ENCODE measurements at regions not wholly inside any gene's neighbourhood (a gene's known extent, or its start where the extent isn't known, plus 50 kb on each side); places are given as distances from the start of the nearest gene placed in this dataset.

DNA sequence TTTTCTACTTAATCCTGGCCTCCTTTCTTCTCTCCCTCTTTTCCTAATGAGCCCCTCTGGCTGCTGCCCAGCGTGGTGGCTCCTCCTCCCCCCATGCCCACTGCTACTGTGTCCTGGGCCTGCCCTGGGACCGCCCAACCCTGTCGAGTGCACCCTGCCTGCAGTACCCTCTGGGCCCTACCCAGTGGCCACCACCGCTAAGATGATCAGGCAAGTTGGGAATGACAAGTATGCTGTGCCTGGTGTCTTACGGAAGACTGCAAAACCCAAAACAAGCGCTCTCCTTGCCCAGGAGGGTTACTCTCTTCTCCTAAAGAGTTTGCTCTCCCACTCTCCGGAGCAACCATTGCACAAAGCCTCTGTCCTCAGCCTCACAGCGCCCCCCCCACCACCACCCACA, 273.7 kb downstream of the SYK start:
- no peak for ATAC-seq
- Histone ChIP-seq H3K4me1 (peaks cover 0 to 30% (median 5%) of the 10 kb centered on the region in 3 donors), H3K27me3 (no peaks in the 10 kb centered on the region), H3K9me3 (no peaks in the 10 kb centered on the region), H3K4me3 (no peak overlapping the region), H3K27ac (no peak overlapping the region), H3K36me3 (no peaks in the 10 kb centered on the region)
- 80% methylated on average over 4 of the region's 8 CpGs; no CpG with 5 or more reads in 1 of the 2 donors for WGBS, 2 donors (ENCODE audit: low coverage in 1 of 2)
- TF ChIP-seq, protein P1, sequence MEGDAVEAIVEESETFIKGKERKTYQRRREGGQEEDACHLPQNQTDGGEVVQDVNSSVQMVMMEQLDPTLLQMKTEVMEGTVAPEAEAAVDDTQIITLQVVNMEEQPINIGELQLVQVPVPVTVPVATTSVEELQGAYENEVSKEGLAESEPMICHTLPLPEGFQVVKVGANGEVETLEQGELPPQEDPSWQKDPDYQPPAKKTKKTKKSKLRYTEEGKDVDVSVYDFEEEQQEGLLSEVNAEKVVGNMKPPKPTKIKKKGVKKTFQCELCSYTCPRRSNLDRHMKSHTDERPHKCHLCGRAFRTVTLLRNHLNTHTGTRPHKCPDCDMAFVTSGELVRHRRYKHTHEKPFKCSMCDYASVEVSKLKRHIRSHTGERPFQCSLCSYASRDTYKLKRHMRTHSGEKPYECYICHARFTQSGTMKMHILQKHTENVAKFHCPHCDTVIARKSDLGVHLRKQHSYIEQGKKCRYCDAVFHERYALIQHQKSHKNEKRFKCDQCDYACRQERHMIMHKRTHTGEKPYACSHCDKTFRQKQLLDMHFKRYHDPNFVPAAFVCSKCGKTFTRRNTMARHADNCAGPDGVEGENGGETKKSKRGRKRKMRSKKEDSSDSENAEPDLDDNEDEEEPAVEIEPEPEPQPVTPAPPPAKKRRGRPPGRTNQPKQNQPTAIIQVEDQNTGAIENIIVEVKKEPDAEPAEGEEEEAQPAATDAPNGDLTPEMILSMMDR (IDR thresholded peaks at IDR 0.05), result no peak
- TF ChIP-seq POLR2A (IDR thresholded peaks at IDR 0.05) (no peak), POLR2AphosphoS5 (IDR thresholded peaks at IDR 0.05) (no peak), EP300 (IDR thresholded peaks at IDR 0.05) (no peak)

DNA sequence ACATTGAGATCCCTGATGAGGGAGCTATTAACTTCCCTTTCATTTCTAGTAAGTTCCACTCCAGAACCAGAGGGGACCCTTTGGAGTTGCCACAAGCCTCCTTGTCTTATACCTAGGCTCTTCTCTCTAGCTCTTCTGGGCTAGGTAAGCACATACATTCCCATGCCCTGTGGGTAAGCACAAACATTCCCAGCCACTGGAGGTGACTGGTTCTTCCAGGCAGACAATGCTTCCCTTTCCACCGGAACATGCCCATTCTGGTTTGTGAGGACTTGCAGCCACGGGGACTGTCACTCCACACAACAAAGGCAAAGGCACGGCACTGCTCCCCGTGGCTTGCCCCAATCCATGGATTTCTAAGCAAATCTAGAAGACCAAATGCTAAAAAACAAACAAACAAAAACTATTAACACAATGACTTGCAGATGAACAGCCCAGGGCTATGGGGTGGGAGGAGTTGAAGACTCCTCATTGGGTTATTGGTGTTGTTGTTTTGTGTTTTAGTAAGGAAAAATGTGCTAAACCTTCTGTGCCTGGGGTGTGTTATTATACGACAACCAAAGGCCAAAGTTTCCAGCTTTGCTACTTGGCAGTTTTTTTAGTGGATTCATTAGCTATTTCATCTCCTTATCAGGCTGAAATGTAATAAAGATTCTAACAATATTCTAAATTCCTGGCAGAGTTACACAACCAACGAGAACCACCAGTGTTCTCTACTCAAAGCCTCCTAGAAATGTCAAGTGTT, 276.2 kb downstream of the SYK start:
- ATAC-seq, result no peak
- no peaks in the 10 kb centered on the region for H3K36me3 ChIP-seq
- TF ChIP-seq POLR2AphosphoS5 (IDR thresholded peaks at IDR 0.05), result no peak
- no peak for TF ChIP-seq POLR2A (IDR thresholded peaks at IDR 0.05)
- TF ChIP-seq EP300 (IDR thresholded peaks at IDR 0.05), result no peak
- TF ChIP-seq, protein P1 (IDR thresholded peaks at IDR 0.05), result no peak
- H3K27me3 ChIP-seq, result no peaks in the 10 kb centered on the region
- 71 to 87% methylated on average over 3 to 5 of the region's 6 CpGs for WGBS, 2 donors (ENCODE audit: low coverage in 1 of 2)
- H3K4me1 ChIP-seq, result peaks cover 0 to 13% (median 0%) of the 10 kb centered on the region in 3 donors
- no peak overlapping the region for H3K4me3 ChIP-seq
- H3K9me3 ChIP-seq, result no peaks in the 10 kb centered on the region
- no peak overlapping the region for H3K27ac ChIP-seq

DNA sequence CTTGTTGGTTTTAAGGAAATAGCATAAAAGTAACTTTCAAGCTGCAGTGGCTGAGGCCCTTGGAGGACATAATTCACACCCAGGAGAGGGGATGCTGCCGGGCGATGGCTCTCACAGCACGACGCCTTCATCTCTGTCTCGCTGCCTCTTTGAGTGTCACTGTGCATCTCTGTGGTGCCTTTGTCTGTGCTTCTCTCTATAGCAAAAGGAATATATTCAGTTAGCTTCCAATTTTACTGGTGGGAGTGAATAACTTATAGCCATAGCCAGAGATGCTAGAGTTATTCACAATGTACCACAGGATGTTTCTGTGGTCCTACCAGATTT, 276.7 kb downstream of the SYK start:
- ATAC-seq, result no peak
- H3K4me1 ChIP-seq, result peaks cover 0 to 7% (median 0%) of the 10 kb centered on the region in 3 donors
- no peak overlapping the region for H3K27ac ChIP-seq
- 89 to 94% methylated on average over 5 of the region's 5 CpGs for WGBS, 2 donors (ENCODE audit: low coverage in 1 of 2)
- no peaks in the 10 kb centered on the region for H3K9me3 ChIP-seq
- H3K36me3 ChIP-seq, result no peaks in the 10 kb centered on the region
- H3K27me3 ChIP-seq, result no peaks in the 10 kb centered on the region
- TF ChIP-seq EP300 (IDR thresholded peaks at IDR 0.05) (no peak), POLR2AphosphoS5 (IDR thresholded peaks at IDR 0.05) (no peak), POLR2A (IDR thresholded peaks at IDR 0.05) (no peak)
- TF ChIP-seq, protein P1 (IDR thresholded peaks at IDR 0.05), result no peak
- no peak overlapping the region for H3K4me3 ChIP-seq

DNA sequence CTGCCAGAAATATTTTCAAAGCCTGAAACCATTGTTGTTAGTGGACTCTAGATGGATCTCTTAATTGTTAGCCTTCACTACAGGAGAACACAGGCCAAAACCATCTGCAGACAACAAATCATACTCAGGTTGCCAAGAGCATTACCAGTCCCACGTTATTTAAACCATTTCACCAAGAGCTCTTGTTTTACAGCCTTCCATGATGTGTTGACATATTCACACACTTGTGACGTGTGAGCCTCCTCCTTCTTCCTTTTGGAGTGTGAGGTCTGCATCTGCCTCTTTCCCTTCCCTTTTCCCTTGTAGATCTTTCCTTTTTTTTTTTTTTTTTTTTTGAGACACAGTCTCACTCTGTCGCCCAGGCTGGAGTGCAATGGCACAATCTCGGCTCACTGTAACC, 279.0 kb downstream of the AUH start:
- WGBS, 2 donors (ENCODE audit: low coverage in 1 of 2), result 69 to 79% methylated on average over 2 to 4 of the region's 4 CpGs
- H3K9me3 ChIP-seq, result no peaks in the 10 kb centered on the region
- H3K27ac ChIP-seq, result no peak overlapping the region
- no peak for ATAC-seq
- no peaks in the 10 kb centered on the region for H3K27me3 ChIP-seq
- TF ChIP-seq, protein P1 (IDR thresholded peaks at IDR 0.05), result no peak
- TF ChIP-seq POLR2AphosphoS5 (IDR thresholded peaks at IDR 0.05), result no peak
- no peak for TF ChIP-seq EP300 (IDR thresholded peaks at IDR 0.05)
- no peak for TF ChIP-seq POLR2A (IDR thresholded peaks at IDR 0.05)
- H3K4me3 ChIP-seq, result no peak overlapping the region
- no peaks in the 10 kb centered on the region for H3K4me1 ChIP-seq
- no peaks in the 10 kb centered on the region for H3K36me3 ChIP-seq

DNA sequence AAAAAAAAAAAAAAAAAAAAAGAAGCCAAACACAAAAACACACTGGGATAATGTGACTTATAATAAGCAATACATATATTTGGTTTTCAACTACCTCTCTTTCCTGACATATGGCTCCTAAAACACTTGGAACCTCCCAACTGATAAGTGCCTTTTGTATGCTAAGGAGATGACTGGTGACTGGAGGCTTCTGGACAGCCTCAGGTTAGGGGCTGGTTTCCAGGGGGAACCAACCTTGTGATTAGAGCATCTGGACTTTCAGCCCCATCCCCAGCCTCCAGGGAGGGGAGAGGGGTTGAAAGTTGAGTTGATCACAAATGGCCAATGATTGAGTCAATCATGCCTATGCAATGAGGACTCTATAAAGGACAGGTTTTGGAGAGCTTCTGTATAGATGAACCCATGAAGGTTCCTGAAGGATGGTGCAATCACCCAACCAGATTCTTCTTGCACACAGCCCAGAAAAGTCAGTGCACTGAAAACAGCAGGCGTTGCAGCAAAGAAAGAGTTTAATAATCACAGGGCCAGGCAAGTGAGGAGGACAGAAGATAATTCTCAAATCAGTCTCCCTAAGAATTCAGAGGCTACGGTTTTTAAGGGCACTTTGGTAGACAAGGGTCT, 276.7 kb downstream of the AUH start:
- WGBS, 2 donors (ENCODE audit: low coverage in 1 of 2), result 75 to 80% methylated on average over 2 of the region's 2 CpGs
- no peak for ATAC-seq
- Histone ChIP-seq H3K27ac (no peak overlapping the region), H3K36me3 (no peaks in the 10 kb centered on the region), H3K4me1 (peaks cover 0 to 5% (median 0%) of the 10 kb centered on the region in 3 donors), H3K27me3 (no peaks in the 10 kb centered on the region), H3K4me3 (no peak overlapping the region), H3K9me3 (no peaks in the 10 kb centered on the region)
- TF ChIP-seq, protein P1 (IDR thresholded peaks at IDR 0.05), result no peak
- TF ChIP-seq POLR2A (IDR thresholded peaks at IDR 0.05), result no peak
- TF ChIP-seq EP300 (IDR thresholded peaks at IDR 0.05), result no peak
- TF ChIP-seq POLR2AphosphoS5 (IDR thresholded peaks at IDR 0.05), result no peak
